Parathyroid adenoma (tissue), 2 donors: ENCODE measurements at regions not wholly inside any gene's neighbourhood (a gene's known extent, or its start where the extent isn't known, plus 50 kb on each side); places are given as distances from the start of the nearest gene placed in this dataset.

Source experiments
- H2AFZ ChIP-seq: fragments of 300-600 bp; sonication (generic); one replicate; pipeline ENCODE4 v1.7.0; 2017; ENCODE audit warnings: antibody characterized with exemption, mild to moderate bottlenecking
- H3K27ac ChIP-seq: fragments of 300-600 bp; sonication (generic); one replicate; pipeline ENCODE4 v1.7.0; 2017
- H3K27me3 ChIP-seq: fragments of 300-600 bp; sonication (generic); one replicate; pipeline ENCODE4 v1.7.0; 2017; ENCODE audit warnings: low read length; ENCODE audit not compliant: control insufficient read depth, insufficient read depth
- H3K36me3 ChIP-seq: fragments of 300-600 bp; sonication (generic); one replicate; pipeline ENCODE4 v1.7.0; 2017; ENCODE audit warnings: low read length; ENCODE audit not compliant: control insufficient read depth, insufficient read depth
- H3K4me1 ChIP-seq: fragments of 300-600 bp; sonication (generic); one replicate; pipeline ENCODE4 v1.7.0; 2017; ENCODE audit warnings: control low read depth
- H3K4me2 ChIP-seq: fragments of 300-600 bp; sonication (generic); one replicate; pipeline ENCODE4 v1.7.0; 2017; ENCODE audit warnings: low read length
- H3K4me3 ChIP-seq: fragments of 300-600 bp; sonication (generic); one replicate; pipeline ENCODE4 v1.7.0; 2017; ENCODE audit warnings: low read depth, low read length
- H3K79me2 ChIP-seq: fragments of 300-600 bp; sonication (generic); one replicate; pipeline ENCODE4 v1.7.0; 2017; ENCODE audit warnings: control low read depth
- H3K9ac ChIP-seq: fragments of 300-600 bp; sonication (generic); one replicate; pipeline ENCODE4 v1.7.0; 2017; ENCODE audit warnings: mild to moderate bottlenecking
- H3K9me3 ChIP-seq: fragments of 300-600 bp; sonication (generic); one replicate; pipeline ENCODE4 v1.7.0; 2017; ENCODE audit warnings: low read length; ENCODE audit not compliant: control insufficient read depth
- CTCF ChIP-seq: fragments of 300-600 bp; sonication (generic); IDR thresholded peaks from one replicate; pipeline ENCODE4 v1.7.0; 2017; ENCODE audit warnings: antibody characterized with exemption, mild to moderate bottlenecking
- donor health status: primary hyperparathyroidism.

GRCh38 chr5:10056228-10056760 is 193.4 kb downstream of the ATPSCKMT start:
- no peaks in the 10 kb centered on the region for H3K36me3 ChIP-seq
- H3K4me1 ChIP-seq = no peaks in the 10 kb centered on the region
- no peak overlapping the region for H3K4me3 ChIP-seq
- no peak overlapping the region for H3K4me2 ChIP-seq
- H3K27me3 ChIP-seq = no peaks in the 10 kb centered on the region
- no peaks in the 10 kb centered on the region for H3K79me2 ChIP-seq
- H3K9me3 ChIP-seq = no peaks in the 10 kb centered on the region
- H3K9ac ChIP-seq = no peak overlapping the region
- H2AFZ ChIP-seq = no peak overlapping the region
- no peak overlapping the region for H3K27ac ChIP-seq
- TF ChIP-seq CTCF = no peak

GRCh38 chr5:10049858-10050455 is 199.7 kb downstream of the ATPSCKMT start:
- no peak overlapping the region for H3K4me2 ChIP-seq
- H3K79me2 ChIP-seq = no peaks in the 10 kb centered on the region
- H3K9me3 ChIP-seq = no peaks in the 10 kb centered on the region
- no peaks in the 10 kb centered on the region for H3K27me3 ChIP-seq
- no peak overlapping the region for H3K27ac ChIP-seq
- no peaks in the 10 kb centered on the region for H3K36me3 ChIP-seq
- no peak overlapping the region for H3K4me3 ChIP-seq
- no peak overlapping the region for H2AFZ ChIP-seq
- TF ChIP-seq CTCF = no peak
- H3K4me1 ChIP-seq = no peaks in the 10 kb centered on the region
- no peak overlapping the region for H3K9ac ChIP-seq

GRCh38 chr5:10046676-10047075 is 203.0 kb downstream of the ATPSCKMT start:
- Histone ChIP-seq H2AFZ (no peak overlapping the region), H3K27ac (no peak overlapping the region), H3K79me2 (no peaks in the 10 kb centered on the region), H3K9me3 (no peaks in the 10 kb centered on the region), H3K9ac (no peak overlapping the region), H3K4me1 (no peaks in the 10 kb centered on the region), H3K27me3 (no peaks in the 10 kb centered on the region), H3K4me3 (no peak overlapping the region), H3K4me2 (no peak overlapping the region), H3K36me3 (no peaks in the 10 kb centered on the region)
- no peak for TF ChIP-seq CTCF

DNA sequence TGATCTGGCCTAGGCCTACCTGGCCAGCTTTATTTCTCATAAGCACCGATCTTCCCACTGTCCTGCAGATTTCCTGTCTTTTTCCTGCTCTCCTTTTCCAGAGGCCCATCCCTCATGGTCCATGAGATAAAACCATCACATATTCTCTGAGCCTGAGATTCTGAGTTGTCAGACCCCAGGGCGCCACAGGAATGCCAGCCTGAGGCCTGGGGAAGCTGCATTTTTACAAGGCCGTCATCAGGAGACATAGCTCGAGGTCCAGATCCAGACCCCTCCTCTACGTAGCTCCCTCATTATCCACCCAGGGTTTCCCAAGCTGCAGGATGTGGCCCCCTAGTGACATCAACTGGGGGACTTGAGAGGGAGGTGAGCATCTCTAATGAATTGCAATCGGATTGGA is 204.3 kb downstream of the ATPSCKMT start:
- Histone ChIP-seq H3K27ac (no peak overlapping the region), H3K4me2 (no peak overlapping the region), H3K36me3 (no peaks in the 10 kb centered on the region), H3K4me3 (no peak overlapping the region), H3K4me1 (no peaks in the 10 kb centered on the region), H3K27me3 (no peaks in the 10 kb centered on the region), H3K79me2 (no peaks in the 10 kb centered on the region), H3K9me3 (no peaks in the 10 kb centered on the region), H2AFZ (no peak overlapping the region), H3K9ac (no peak overlapping the region)
- TF ChIP-seq CTCF = no peak
